HepG2 (cell line): ENCODE measurements at regions not wholly inside any gene's neighbourhood (a gene's known extent, or its start where the extent isn't known, plus 50 kb on each side); places are given as distances from the start of the nearest gene placed in this dataset.

Experiments
- CREB1 ChIP-seq, 2 experiments: fragments of 450-650 bp in 1 of 2; IDR thresholded peaks; 2 replicates each; pipeline ENCODE4 v1.6.1; 2016 to 2017; ENCODE audit warnings: control low read depth in 1 of 2, mild to moderate bottlenecking in 1 of 2, missing compliant biosample characterization in 1 of 2, missing genetic modification characterization in 1 of 2
- CTCF ChIP-seq: sonication (generic); formaldehyde crosslinking; IDR thresholded peaks from 2 replicates; pipeline ENCODE4 v1.5.0; 2020; ENCODE audit warnings: mild to moderate bottlenecking, missing genetic modification reagents, moderate library complexity
- EZH2 ChIP-seq: conservative IDR thresholded peaks from 2 replicates; pipeline ENCODE4 v1.6.1; 2012; ENCODE audit warnings: mild to moderate bottlenecking, low read depth, low read length, moderate library complexity
- GABPB1 ChIP-seq: IDR thresholded peaks from 2 replicates; pipeline ENCODE4 v1.6.1; 2016; ENCODE audit warnings: mild to moderate bottlenecking, missing genetic modification reagents, moderate library complexity, missing compliant biosample characterization
- HNRNPL ChIP-seq: fragments of 200-400 bp; formaldehyde crosslinking; IDR thresholded peaks from 2 replicates; pipeline ENCODE4 v1.6.1; 2017; ENCODE audit warnings: mild to moderate bottlenecking, low read depth, low read length
- MYC ChIP-seq: sonication (generic); formaldehyde crosslinking; IDR thresholded peaks from 2 replicates; pipeline ENCODE4 v1.9.0; 2021; ENCODE audit warnings: missing genetic modification reagents, borderline replicate concordance
- PHF5A ChIP-seq: IDR thresholded peaks from one replicate; pipeline ENCODE4 v1.6.1; 2018; ENCODE audit warnings: low read depth, missing genetic modification reagents; ENCODE audit not compliant: unreplicated experiment
- PLSCR1 ChIP-seq: sonication (generic); formaldehyde crosslinking; IDR thresholded peaks from 2 replicates; pipeline ENCODE4 v1.5.0; 2020; ENCODE audit warnings: missing genetic modification reagents, mild to moderate bottlenecking, borderline replicate concordance
- TARDBP ChIP-seq: sonication (generic); formaldehyde crosslinking; IDR thresholded peaks from 2 replicates; pipeline ENCODE4 v1.8.0; 2022; ENCODE audit warnings: mild to moderate bottlenecking, missing genetic modification reagents
- ZBTB7A ChIP-seq: sonication (generic); formaldehyde crosslinking; IDR thresholded peaks from 2 replicates; pipeline ENCODE4 v1.8.0; 2022; ENCODE audit warnings: mild to moderate bottlenecking, missing genetic modification reagents
- ZFP36 ChIP-seq: fragments of 150-350 bp; IDR thresholded peaks from 2 replicates; pipeline ENCODE4 v1.6.1; 2018; ENCODE audit warnings: borderline replicate concordance, low read length, low read depth; ENCODE audit not compliant: partially characterized antibody
- ZNF280B ChIP-seq: sonication (generic); formaldehyde crosslinking; IDR thresholded peaks from 2 replicates; pipeline ENCODE4 v1.5.0; 2020; ENCODE audit warnings: missing genetic modification reagents, mild to moderate bottlenecking, borderline replicate concordance

GRCh38 chr6:129965096-129965495, 53.3 kb upstream of the L3MBTL3 start:
- TF ChIP-seq ZBTB7A (CRISPR knock-in tag) (no peak), HNRNPL (no peak), CTCF (CRISPR knock-in tag) (no peak), ZFP36 (no peak), TARDBP (CRISPR knock-in tag) (no peak), EZH2 (no peak), MYC (CRISPR knock-in tag) (no peak), CREB1 (IDR thresholded peaks at IDR 0.05) (no peak), CREB1 (CRISPR knock-in tag; IDR thresholded peaks at IDR 0.05) (no peak), GABPB1 (CRISPR knock-in tag) (no peak), ZNF280B (CRISPR knock-in tag) (no peak), PHF5A (no peak), PLSCR1 (CRISPR knock-in tag) (no peak)
